Left forelimb (tissue), 1 donor: ENCODE measurements at regions not wholly inside any gene's neighbourhood (a gene's known extent, or its start where the extent isn't known, plus 50 kb on each side); places are given as distances from the start of the nearest gene placed in this dataset.
"Not testable (repeated sequence)": the region's sequence is repeated elsewhere in the genome, so short reads cannot be mapped to it uniquely, and the experiment has no call there.

Experiments used
- DNase-seq: peaks from one replicate; pipeline ENCODE4 v3.0.0-alpha.2; 2018; ENCODE audit warnings: low spot score

- DNase-seq: not testable (repeated sequence)
Measured at GRCh38 chr9:42377530-42378417, 194.3 kb downstream of the SPATA31A6 start.

- no peak for DNase-seq
Measured at GRCh38 chr9:42378418-42378815, 195.0 kb downstream of the SPATA31A6 start.

- not testable (repeated sequence) for DNase-seq
Measured at GRCh38 chr9:42379602-42380001, 196.1 kb downstream of the SPATA31A6 start.

GRCh38 chr9:42384585-42384984 lies 201.1 kb downstream of the SPATA31A6 start:
- not testable (repeated sequence) for DNase-seq

GRCh38 chr9:42385574-42386120 lies 202.2 kb downstream of the SPATA31A6 start:
- DNase-seq: not testable (repeated sequence)

GRCh38 chr9:42386477-42386876 lies 203.0 kb downstream of the SPATA31A6 start:
- no peak for DNase-seq

GRCh38 chr9:42388146-42388690 lies 204.8 kb downstream of the SPATA31A6 start:
- DNase-seq: no peak

GRCh38 chr9:42388846-42389245 lies 205.4 kb downstream of the SPATA31A6 start:
- no peak for DNase-seq

GRCh38 chr9:42392773-42393455 lies 209.5 kb downstream of the SPATA31A6 start:
- not testable (repeated sequence) for DNase-seq

GRCh38 chr9:42396318-42396717 lies 212.9 kb downstream of the SPATA31A6 start:
- DNase-seq: no peak

- not testable (repeated sequence) for DNase-seq
Measured at GRCh38 chr9:42397336-42397735, 213.9 kb downstream of the SPATA31A6 start.

- not testable (repeated sequence) for DNase-seq
Measured at GRCh38 chr9:42402919-42403318, 219.5 kb downstream of the SPATA31A6 start.

- DNase-seq: not testable (repeated sequence)
Measured at GRCh38 chr9:42409581-42409980, 226.1 kb downstream of the SPATA31A6 start.

- DNase-seq: not testable (repeated sequence)
Measured at GRCh38 chr9:42412354-42412753, 228.9 kb downstream of the SPATA31A6 start.

GRCh38 chr9:42414865-42415264 lies 231.4 kb downstream of the SPATA31A6 start:
- DNase-seq: not testable (repeated sequence)

- not testable (repeated sequence) for DNase-seq
Measured at GRCh38 chr9:42419652-42420051, 236.2 kb downstream of the SPATA31A6 start.

- DNase-seq: not testable (repeated sequence)
Measured at GRCh38 chr9:42420324-42420723, 236.9 kb downstream of the SPATA31A6 start.

- not testable (repeated sequence) for DNase-seq
Measured at GRCh38 chr9:42421630-42422029, 238.2 kb downstream of the SPATA31A6 start.

GRCh38 chr9:42430674-42431615 lies 247.5 kb downstream of the SPATA31A6 start:
- not testable (repeated sequence) for DNase-seq

- DNase-seq: not testable (repeated sequence)
Measured at GRCh38 chr9:42431616-42432010, 248.2 kb downstream of the SPATA31A6 start.
